ENCODE measurements at regions not wholly inside any gene's neighbourhood (a gene's known extent, or its start where the extent isn't known, plus 50 kb on each side); places are given as distances from the start of the nearest gene placed in this dataset.

DNA sequence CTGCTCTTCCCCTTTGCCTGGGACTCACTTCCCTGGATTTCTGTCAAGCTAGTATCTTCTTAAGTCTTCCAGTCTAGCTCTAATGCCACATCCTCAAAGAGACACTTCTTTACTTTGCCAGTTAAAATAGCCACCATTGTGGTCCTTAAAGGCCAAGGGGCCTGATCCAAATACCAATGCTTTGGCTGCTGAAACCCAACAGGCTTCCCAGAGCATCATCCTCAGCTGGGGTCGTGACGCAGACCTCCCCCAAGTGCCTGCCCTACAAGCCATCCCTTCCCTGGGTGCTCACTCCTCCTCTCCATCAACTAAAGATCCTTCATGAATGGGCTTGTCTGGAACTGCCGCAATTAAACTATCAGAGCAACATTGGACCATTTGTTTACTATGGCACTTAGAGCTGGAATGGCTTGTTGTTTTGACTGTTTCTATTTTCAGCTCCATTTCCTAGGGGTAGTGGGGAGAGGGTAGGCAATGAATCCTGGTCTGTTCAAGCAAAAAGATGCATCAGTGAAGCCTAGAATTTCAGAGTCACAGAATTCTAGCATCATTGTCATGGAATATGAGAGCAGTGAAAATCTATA is 79.6 kb upstream of the SIRPA start:
- TF ChIP-seq NFIC (IDR thresholded peaks at IDR 0.05) (no peak), TCF12 (IDR thresholded peaks at IDR 0.05; ENCODE audit: low read depth) (no peak), RAD21 (IDR thresholded peaks at IDR 0.05; ENCODE audit: low read depth) (no peak), CREB1 (IDR thresholded peaks at IDR 0.05; ENCODE audit: low read depth) (no peak), EGR1 (IDR thresholded peaks at IDR 0.05) (no peak), EP300 (IDR thresholded peaks at IDR 0.05; ENCODE audit: borderline replicate concordance) (no peak), YY1 (IDR thresholded peaks at IDR 0.05; ENCODE audit: low read depth) (no peak), ZBTB7A (IDR thresholded peaks at IDR 0.05; ENCODE audit: low read depth) (no peak), FOXM1 (IDR thresholded peaks at IDR 0.05; ENCODE audit: borderline replicate concordance, low read depth) (no peak), TEAD4 (IDR thresholded peaks at IDR 0.05) (no peak), TAF1 (IDR thresholded peaks at IDR 0.05; ENCODE audit: low read depth) (no peak), CEBPB (IDR thresholded peaks at IDR 0.05) (no peak)
- TF ChIP-seq, protein P1, sequence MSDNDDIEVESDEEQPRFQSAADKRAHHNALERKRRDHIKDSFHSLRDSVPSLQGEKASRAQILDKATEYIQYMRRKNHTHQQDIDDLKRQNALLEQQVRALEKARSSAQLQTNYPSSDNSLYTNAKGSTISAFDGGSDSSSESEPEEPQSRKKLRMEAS (IDR thresholded peaks at IDR 0.05), result no peak
- TF ChIP-seq, protein P2, sequence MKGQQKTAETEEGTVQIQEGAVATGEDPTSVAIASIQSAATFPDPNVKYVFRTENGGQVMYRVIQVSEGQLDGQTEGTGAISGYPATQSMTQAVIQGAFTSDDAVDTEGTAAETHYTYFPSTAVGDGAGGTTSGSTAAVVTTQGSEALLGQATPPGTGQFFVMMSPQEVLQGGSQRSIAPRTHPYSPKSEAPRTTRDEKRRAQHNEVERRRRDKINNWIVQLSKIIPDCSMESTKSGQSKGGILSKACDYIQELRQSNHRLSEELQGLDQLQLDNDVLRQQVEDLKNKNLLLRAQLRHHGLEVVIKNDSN (IDR thresholded peaks at IDR 0.05), result no peak
- TF ChIP-seq, protein P3, sequence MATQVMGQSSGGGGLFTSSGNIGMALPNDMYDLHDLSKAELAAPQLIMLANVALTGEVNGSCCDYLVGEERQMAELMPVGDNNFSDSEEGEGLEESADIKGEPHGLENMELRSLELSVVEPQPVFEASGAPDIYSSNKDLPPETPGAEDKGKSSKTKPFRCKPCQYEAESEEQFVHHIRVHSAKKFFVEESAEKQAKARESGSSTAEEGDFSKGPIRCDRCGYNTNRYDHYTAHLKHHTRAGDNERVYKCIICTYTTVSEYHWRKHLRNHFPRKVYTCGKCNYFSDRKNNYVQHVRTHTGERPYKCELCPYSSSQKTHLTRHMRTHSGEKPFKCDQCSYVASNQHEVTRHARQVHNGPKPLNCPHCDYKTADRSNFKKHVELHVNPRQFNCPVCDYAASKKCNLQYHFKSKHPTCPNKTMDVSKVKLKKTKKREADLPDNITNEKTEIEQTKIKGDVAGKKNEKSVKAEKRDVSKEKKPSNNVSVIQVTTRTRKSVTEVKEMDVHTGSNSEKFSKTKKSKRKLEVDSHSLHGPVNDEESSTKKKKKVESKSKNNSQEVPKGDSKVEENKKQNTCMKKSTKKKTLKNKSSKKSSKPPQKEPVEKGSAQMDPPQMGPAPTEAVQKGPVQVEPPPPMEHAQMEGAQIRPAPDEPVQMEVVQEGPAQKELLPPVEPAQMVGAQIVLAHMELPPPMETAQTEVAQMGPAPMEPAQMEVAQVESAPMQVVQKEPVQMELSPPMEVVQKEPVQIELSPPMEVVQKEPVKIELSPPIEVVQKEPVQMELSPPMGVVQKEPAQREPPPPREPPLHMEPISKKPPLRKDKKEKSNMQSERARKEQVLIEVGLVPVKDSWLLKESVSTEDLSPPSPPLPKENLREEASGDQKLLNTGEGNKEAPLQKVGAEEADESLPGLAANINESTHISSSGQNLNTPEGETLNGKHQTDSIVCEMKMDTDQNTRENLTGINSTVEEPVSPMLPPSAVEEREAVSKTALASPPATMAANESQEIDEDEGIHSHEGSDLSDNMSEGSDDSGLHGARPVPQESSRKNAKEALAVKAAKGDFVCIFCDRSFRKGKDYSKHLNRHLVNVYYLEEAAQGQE (IDR thresholded peaks at IDR 0.05; ENCODE audit: low read depth), result no peak

DNA sequence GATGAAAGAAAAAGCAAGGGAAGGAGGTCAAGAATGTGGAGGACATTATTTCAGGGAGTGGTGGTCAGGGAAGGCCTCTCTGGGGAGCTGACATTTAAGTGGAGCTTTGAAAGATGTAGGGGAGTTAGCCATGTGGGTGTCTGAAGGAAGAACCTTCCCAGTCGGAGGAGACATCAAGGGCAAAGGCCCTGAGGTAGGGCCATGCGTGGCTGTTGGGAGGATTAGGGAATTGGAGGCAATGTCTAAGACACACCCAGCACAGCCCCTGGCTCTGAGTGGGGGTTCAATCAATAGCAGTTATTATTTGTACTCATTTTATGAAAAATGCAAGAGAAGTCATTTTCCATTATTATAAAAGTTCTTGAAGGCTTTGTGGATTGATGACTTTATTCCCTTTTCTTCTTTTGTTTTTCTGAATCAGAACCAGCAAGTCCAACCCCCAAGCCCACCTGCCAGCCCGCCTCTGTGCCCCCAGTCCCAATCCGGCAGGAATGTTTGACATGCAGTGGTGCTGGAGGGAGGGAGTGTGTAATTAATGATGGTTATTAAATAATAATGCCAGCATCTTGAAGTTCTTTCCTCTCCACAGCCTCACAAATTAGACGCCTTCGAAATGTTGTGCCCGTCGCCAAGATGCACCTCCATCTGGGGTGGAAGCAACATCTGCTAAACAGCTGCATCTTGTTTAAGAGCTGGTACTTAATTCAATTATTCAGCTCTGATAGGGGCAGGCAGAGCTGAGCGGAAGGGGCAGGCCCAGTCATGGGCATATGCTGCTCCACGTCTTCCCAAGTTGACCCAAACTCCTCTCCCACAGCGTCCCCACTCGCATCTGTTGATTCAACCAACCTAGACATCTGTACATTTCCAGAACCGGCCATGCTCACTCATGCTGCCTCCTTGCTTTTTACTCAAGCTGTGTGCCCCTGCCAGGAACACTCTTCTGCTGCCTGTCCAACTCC is 81.3 kb upstream of the SIRPA start:
- TF ChIP-seq ZBTB7A (IDR thresholded peaks at IDR 0.05; ENCODE audit: low read depth) (no peak), YY1 (IDR thresholded peaks at IDR 0.05; ENCODE audit: low read depth) (no peak), CEBPB (IDR thresholded peaks at IDR 0.05) (no peak), NFIC (IDR thresholded peaks at IDR 0.05) (no peak), TCF12 (IDR thresholded peaks at IDR 0.05; ENCODE audit: low read depth) (no peak), TAF1 (IDR thresholded peaks at IDR 0.05; ENCODE audit: low read depth) (no peak), EP300 (IDR thresholded peaks at IDR 0.05; ENCODE audit: borderline replicate concordance) (no peak), CREB1 (IDR thresholded peaks at IDR 0.05; ENCODE audit: low read depth) (no peak), TEAD4 (IDR thresholded peaks at IDR 0.05) (no peak), RAD21 (IDR thresholded peaks at IDR 0.05; ENCODE audit: low read depth) (no peak), EGR1 (IDR thresholded peaks at IDR 0.05) (no peak), FOXM1 (IDR thresholded peaks at IDR 0.05; ENCODE audit: borderline replicate concordance, low read depth) (no peak)
- TF ChIP-seq, protein P3 (IDR thresholded peaks at IDR 0.05; ENCODE audit: low read depth), result no peak
- TF ChIP-seq, protein P1 (IDR thresholded peaks at IDR 0.05), result no peak
- TF ChIP-seq, protein P2 (IDR thresholded peaks at IDR 0.05), result no peak

DNA sequence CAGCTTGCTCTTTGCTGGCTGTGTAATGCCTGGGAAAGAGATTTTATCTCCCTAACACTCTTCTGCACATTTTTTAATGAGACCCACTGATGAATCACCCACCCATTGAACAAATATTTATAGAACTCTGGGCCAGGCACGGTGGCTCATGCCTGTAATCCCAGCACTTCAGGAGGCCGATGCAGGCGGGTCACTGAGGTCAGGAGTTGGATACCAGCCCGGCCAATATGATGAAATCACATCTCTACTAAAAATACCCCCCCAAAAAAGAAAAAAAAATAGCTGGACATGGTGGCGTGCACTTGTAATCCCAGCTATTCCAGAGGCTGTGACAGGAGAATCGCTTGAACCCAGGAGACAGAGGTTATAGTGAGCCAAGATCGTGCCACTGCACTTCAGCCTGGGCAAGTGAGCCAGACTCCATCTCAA is 82.1 kb upstream of the SIRPA start:
- TF ChIP-seq EP300 (IDR thresholded peaks at IDR 0.05; ENCODE audit: borderline replicate concordance), result no peak
- no peak for TF ChIP-seq RAD21 (IDR thresholded peaks at IDR 0.05; ENCODE audit: low read depth)
- no peak for TF ChIP-seq ZBTB7A (IDR thresholded peaks at IDR 0.05; ENCODE audit: low read depth)
- no peak for TF ChIP-seq FOXM1 (IDR thresholded peaks at IDR 0.05; ENCODE audit: borderline replicate concordance, low read depth)
- TF ChIP-seq YY1 (IDR thresholded peaks at IDR 0.05; ENCODE audit: low read depth), result no peak
- TF ChIP-seq, protein P1 (IDR thresholded peaks at IDR 0.05), result no peak
- TF ChIP-seq CEBPB (IDR thresholded peaks at IDR 0.05), result no peak
- TF ChIP-seq TEAD4 (IDR thresholded peaks at IDR 0.05), result no peak
- TF ChIP-seq TAF1 (IDR thresholded peaks at IDR 0.05; ENCODE audit: low read depth), result no peak
- no peak for TF ChIP-seq EGR1 (IDR thresholded peaks at IDR 0.05)
- no peak for TF ChIP-seq CREB1 (IDR thresholded peaks at IDR 0.05; ENCODE audit: low read depth)
- TF ChIP-seq, protein P2 (IDR thresholded peaks at IDR 0.05), result no peak
- TF ChIP-seq, protein P3 (IDR thresholded peaks at IDR 0.05; ENCODE audit: low read depth), result no peak
- TF ChIP-seq NFIC (IDR thresholded peaks at IDR 0.05), result no peak
- no peak for TF ChIP-seq TCF12 (IDR thresholded peaks at IDR 0.05; ENCODE audit: low read depth)
